Effector memory CD4-positive, alpha-beta T cell (primary cell): ENCODE measurements at regions not wholly inside any gene's neighbourhood (a gene's known extent, or its start where the extent isn't known, plus 50 kb on each side); places are given as distances from the start of the nearest gene placed in this dataset.

Source experiments
- DNase-seq, 3 donors: peaks; one replicate each; pipeline ENCODE4 v3.0.0-alpha.2; 2020
- H3K27ac ChIP-seq: 2 replicates; pipeline ENCODE4 v1.7.0; 2013; ENCODE audit warnings: mild to moderate bottlenecking, low read length, moderate library complexity; ENCODE audit not compliant: insufficient read depth, poor library complexity, severe bottlenecking
- H3K27me3 ChIP-seq: replicated peaks from 2 replicates; pipeline ENCODE4 v1.7.0; 2013; ENCODE audit warnings: mild to moderate bottlenecking, low read length; ENCODE audit not compliant: insufficient read depth, control insufficient read depth, poor library complexity, severe bottlenecking
- H3K36me3 ChIP-seq: 2 replicates; pipeline ENCODE4 v1.7.0; 2013; ENCODE audit warnings: mild to moderate bottlenecking, low read length, moderate library complexity; ENCODE audit not compliant: control insufficient read depth, insufficient read depth
- H3K4me1 ChIP-seq: 2 replicates; pipeline ENCODE4 v1.7.0; 2013; ENCODE audit warnings: low read length, mild to moderate bottlenecking; ENCODE audit not compliant: control insufficient read depth, insufficient read depth, poor library complexity, severe bottlenecking
- H3K4me3 ChIP-seq: 2 replicates; pipeline ENCODE4 v1.7.0; 2013; ENCODE audit warnings: low read length, low read depth, mild to moderate bottlenecking; ENCODE audit not compliant: insufficient read depth, poor library complexity, severe bottlenecking
- H3K9me3 ChIP-seq: 2 replicates; pipeline ENCODE4 v1.7.0; 2013; ENCODE audit warnings: mild to moderate bottlenecking, low read length, moderate library complexity; ENCODE audit not compliant: control insufficient read depth

DNA sequence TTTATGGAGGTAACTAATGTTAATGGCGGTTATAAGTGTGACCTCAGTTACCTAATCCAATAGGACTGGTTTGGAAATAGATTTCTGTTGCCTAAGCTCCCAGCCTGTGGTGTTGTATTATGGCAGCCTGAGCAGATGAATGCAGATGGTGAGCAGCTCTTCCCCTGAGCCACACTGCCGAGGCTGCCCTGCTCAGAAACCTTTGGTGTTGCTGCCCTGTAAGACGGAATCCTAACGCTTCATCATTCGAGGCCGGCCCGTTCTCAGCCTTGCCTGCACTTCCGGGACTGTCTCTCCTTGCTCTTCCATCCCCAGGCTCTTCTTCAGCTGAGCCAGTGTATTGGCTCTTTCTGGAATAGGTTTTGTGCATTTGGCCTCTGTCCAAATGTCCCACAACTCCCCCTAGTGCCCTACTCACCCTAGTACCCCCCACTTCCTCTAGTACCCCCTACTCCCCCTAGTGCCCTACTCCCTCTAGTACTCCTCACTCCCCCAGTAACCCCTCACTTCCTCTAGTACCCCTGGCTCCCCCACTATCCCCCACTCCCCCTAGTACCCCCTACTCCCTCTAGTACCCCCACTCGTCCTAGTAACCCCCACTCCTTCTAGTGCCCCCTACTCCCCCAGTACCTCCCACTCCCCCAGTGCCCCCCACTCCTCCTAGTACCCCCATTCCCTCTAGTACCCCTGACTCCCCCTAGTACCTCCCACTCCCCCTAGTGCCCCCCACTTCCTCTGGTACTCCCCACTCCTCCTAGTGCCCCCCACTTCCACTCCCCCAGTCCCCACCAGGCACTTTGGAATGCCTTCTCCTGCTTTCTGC, 106.0 kb upstream of the TAF1B start:
- no peak for DNase-seq
- H3K36me3 ChIP-seq, result no peaks in the 10 kb centered on the region
- no peak overlapping the region for H3K4me3 ChIP-seq
- no peaks in the 10 kb centered on the region for H3K9me3 ChIP-seq
- H3K4me1 ChIP-seq, result peaks cover 40% of the 10 kb centered on the region
- H3K27me3 ChIP-seq, result no peaks in the 10 kb centered on the region
- peak overlapping the region; percentile 36 for H3K27ac ChIP-seq

- Histone ChIP-seq H3K4me3 (no peak overlapping the region), H3K27me3 (no peaks in the 10 kb centered on the region), H3K27ac (no peak overlapping the region), H3K4me1 (peaks cover 40% of the 10 kb centered on the region), H3K36me3 (no peaks in the 10 kb centered on the region), H3K9me3 (no peaks in the 10 kb centered on the region)
- DNase-seq, result no peak
These were observed 105.2 kb upstream of the TAF1B start for GRCh38 chr2:9738062-9738461.

DNA sequence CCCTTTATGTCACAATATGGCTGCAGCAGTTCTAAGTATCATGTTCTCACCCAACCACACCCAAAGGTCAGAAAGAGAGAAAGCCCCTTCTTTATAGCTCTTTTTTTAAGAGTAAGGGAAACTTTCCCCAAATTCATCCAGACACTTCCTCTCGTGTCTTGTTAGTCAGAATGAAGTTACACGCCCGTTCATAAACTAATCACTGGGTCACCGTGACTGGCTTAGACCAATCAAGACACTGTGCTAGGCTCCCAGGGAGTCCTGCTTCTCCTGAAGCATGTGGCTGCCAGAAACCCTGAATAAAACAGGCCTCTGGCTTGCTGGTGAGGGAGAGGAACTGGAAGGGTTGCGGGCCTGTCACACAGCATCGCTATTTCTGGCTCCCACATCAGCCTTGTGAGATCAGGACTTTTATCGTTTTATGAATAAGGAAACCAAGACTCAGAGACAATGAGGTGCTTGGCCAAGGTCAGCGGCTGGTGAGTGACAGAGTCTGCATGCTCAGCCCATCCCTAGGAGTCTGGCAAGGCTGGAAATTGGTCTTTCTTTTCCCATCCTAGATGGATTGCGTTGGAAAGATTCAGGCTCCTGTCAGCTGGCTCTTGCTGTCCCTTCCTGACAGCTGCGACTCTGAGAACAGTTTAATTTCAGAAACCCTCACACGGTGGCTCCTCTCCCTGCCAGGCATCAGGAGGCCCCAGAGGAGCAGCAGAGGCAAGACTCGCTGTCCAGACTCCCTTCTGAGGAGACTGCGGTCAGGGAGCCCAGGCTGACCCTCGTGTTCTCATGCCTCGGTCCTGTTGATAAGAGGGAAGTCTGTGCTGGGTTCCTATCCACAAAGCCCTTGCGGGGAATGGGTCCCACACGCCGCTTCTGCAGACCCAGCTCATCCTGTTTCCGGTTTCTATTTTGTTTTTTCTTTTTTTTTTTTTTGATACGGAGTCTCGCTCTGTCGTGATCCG, 104.5 kb upstream of the TAF1B start:
- H3K36me3 ChIP-seq, result no peaks in the 10 kb centered on the region
- no peaks in the 10 kb centered on the region for H3K9me3 ChIP-seq
- H3K4me3 ChIP-seq, result peak overlapping the region; percentile 27
- H3K4me1 ChIP-seq, result peaks cover 40% of the 10 kb centered on the region
- peak overlapping the region; percentile 56 for H3K27ac ChIP-seq
- no peaks in the 10 kb centered on the region for H3K27me3 ChIP-seq
- no peak for DNase-seq

- H3K36me3 ChIP-seq, result no peaks in the 10 kb centered on the region
- peak overlapping the region; percentile 56 for H3K27ac ChIP-seq
- H3K27me3 ChIP-seq, result no peaks in the 10 kb centered on the region
- H3K4me3 ChIP-seq, result peak overlapping the region; percentile 27
- DNase-seq, result peak in 2 of 3 donors; percentile 45 to 48
- no peaks in the 10 kb centered on the region for H3K9me3 ChIP-seq
- H3K4me1 ChIP-seq, result peaks cover 40% of the 10 kb centered on the region
These were observed 103.7 kb upstream of the TAF1B start for GRCh38 chr2:9739531-9739964.

GRCh38 chr2:9740382-9741073, 102.7 kb upstream of the TAF1B start:
- H3K36me3 ChIP-seq, result no peaks in the 10 kb centered on the region
- no peak for DNase-seq
- H3K9me3 ChIP-seq, result no peaks in the 10 kb centered on the region
- H3K4me1 ChIP-seq, result peaks cover 33% of the 10 kb centered on the region
- H3K4me3 ChIP-seq, result no peak overlapping the region
- H3K27ac ChIP-seq, result no peak overlapping the region
- H3K27me3 ChIP-seq, result no peaks in the 10 kb centered on the region

GRCh38 chr2:9741110-9741509, 102.2 kb upstream of the TAF1B start:
- Histone ChIP-seq H3K4me1 (peaks cover 27% of the 10 kb centered on the region), H3K27me3 (no peaks in the 10 kb centered on the region), H3K9me3 (no peaks in the 10 kb centered on the region), H3K27ac (no peak overlapping the region), H3K4me3 (no peak overlapping the region), H3K36me3 (no peaks in the 10 kb centered on the region)
- no peak for DNase-seq

DNA sequence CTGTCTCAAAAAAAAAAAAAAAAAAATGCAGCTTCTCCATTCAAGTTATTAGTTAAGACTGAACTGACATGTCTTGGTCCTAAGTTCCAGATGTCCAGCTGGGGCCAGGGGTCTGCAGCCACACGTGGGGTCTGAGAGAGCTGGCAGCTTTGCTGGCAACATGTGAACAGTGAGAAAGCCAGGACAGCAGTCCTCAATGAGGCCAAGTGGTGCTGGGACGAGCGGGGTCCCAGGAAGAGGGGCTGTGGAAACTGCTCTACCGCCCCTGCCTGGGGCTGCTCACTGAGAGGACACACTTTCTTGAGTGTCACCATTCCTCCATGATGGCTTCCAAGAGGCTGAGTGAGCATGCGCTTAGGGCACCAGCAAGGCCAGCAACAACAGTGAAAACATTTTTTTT, 100.7 kb upstream of the TAF1B start:
- DNase-seq, result no peak
- Histone ChIP-seq H3K9me3 (no peaks in the 10 kb centered on the region), H3K4me3 (no peak overlapping the region), H3K27ac (no peak overlapping the region), H3K4me1 (peaks cover 15% of the 10 kb centered on the region), H3K27me3 (no peaks in the 10 kb centered on the region), H3K36me3 (no peaks in the 10 kb centered on the region)

DNA sequence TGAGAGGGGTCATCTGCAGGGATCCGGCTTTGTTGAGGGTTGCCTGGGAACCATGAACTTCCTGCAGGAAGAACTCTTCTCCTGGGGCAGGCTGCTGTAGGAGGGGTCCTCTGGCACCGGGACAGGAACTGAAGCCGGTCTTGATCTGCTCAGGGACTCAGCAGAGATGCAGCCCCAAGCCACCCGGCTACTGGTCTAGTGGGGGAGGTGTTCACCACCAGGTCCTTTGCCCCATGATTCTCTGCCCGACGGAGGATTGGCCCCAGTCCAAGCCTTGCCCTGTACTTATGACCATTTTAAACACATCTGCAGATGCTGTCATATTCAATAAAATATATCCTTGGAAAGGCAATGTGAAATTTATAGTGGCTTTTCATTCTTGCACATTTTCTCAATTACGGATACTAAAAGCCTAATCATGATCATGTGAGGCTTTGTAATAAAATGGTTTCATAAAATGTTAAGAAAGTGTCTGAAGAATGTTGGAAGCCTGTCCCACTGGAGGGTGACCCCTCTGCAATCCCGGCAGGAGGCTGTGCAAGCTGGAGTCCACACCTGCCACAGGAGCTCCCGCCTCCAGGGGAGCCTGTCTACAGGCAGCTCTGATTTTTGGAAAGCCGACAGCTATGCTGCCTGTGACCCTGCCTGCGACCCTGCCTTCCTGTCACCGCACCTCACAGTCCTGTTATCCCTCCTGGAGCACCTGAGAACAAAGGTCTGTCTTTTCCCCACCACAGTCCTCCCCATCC, 98.8 kb upstream of the TAF1B start:
- H3K27ac ChIP-seq, result no peak overlapping the region
- no peak for DNase-seq
- H3K4me3 ChIP-seq, result no peak overlapping the region
- no peaks in the 10 kb centered on the region for H3K36me3 ChIP-seq
- no peaks in the 10 kb centered on the region for H3K27me3 ChIP-seq
- H3K9me3 ChIP-seq, result no peaks in the 10 kb centered on the region
- peaks cover 3% of the 10 kb centered on the region for H3K4me1 ChIP-seq

GRCh38 chr2:9745153-9745899, 97.9 kb upstream of the TAF1B start:
- Histone ChIP-seq H3K4me3 (no peak overlapping the region), H3K27ac (no peak overlapping the region), H3K9me3 (no peaks in the 10 kb centered on the region), H3K27me3 (no peaks in the 10 kb centered on the region), H3K4me1 (no peaks in the 10 kb centered on the region), H3K36me3 (no peaks in the 10 kb centered on the region)
- DNase-seq, result no peak
